ENCODE measurements at regions not wholly inside any gene's neighbourhood (a gene's known extent, or its start where the extent isn't known, plus 50 kb on each side); places are given as distances from the start of the nearest gene placed in this dataset.

DNA sequence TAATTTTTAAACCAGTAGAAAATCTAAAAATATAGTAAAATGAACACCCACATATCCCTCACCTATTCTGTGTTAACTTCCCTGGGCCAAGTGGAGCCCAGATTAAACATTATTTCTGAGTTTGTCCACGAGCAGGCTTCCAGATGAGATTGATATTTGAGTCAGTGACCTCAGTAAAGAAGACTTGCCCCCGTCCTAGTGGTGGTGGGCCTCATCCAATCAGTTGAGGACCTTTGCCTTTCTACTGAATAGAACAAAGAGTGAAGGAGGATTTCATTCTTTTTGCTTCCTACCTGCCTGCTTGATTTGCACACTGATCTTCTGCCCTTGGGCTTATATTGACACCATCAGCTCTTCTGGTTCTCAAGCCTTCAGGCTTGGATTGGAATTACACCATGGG lies 174.7 kb upstream of the PLEKHG7 start:
- no peaks in the 10 kb centered on the region for H3K9me3 ChIP-seq (ENCODE audit: control insufficient read depth, insufficient read depth, low read length)
- peaks cover 18% of the 10 kb centered on the region for H3K4me1 ChIP-seq (ENCODE audit: control insufficient read depth, insufficient read depth, low read length)
- TF ChIP-seq, protein P1, sequence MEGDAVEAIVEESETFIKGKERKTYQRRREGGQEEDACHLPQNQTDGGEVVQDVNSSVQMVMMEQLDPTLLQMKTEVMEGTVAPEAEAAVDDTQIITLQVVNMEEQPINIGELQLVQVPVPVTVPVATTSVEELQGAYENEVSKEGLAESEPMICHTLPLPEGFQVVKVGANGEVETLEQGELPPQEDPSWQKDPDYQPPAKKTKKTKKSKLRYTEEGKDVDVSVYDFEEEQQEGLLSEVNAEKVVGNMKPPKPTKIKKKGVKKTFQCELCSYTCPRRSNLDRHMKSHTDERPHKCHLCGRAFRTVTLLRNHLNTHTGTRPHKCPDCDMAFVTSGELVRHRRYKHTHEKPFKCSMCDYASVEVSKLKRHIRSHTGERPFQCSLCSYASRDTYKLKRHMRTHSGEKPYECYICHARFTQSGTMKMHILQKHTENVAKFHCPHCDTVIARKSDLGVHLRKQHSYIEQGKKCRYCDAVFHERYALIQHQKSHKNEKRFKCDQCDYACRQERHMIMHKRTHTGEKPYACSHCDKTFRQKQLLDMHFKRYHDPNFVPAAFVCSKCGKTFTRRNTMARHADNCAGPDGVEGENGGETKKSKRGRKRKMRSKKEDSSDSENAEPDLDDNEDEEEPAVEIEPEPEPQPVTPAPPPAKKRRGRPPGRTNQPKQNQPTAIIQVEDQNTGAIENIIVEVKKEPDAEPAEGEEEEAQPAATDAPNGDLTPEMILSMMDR (IDR thresholded peaks at IDR 0.05): no peak
- Mint-ChIP-seq H3K27ac (peak overlapping the region in 1 of 2 donors; percentile 27), H3K9me3 (peaks cover 4% of the 10 kb centered on the region in 2 donors), H3K4me1 (peaks cover 45 to 50% of the 10 kb centered on the region in 2 donors), H3K27me3 (ENCODE audit: low read depth in 2 of 2) (no peaks in the 10 kb centered on the region), H3K4me3 (no peak overlapping the region), H3K36me3 (no peaks in the 10 kb centered on the region)
- no peak overlapping the region for H3K4me3 ChIP-seq (ENCODE audit: low read length)
- no peaks in the 10 kb centered on the region for H3K27me3 ChIP-seq (ENCODE audit: control insufficient read depth, insufficient read depth, low read length)
- ATAC-seq: no peak
- no peak for DNase-seq
- H3K27ac ChIP-seq (ENCODE audit: low read length): no peak overlapping the region
- no peaks in the 10 kb centered on the region for H3K36me3 ChIP-seq (ENCODE audit: control insufficient read depth, insufficient read depth, low read length)
- intact Hi-C loops (cut with micrococcal nuclease): no loop called here
- 94% methylated on average over 2 of the region's 2 CpGs for WGBS (ENCODE audit: insufficient coverage)

DNA sequence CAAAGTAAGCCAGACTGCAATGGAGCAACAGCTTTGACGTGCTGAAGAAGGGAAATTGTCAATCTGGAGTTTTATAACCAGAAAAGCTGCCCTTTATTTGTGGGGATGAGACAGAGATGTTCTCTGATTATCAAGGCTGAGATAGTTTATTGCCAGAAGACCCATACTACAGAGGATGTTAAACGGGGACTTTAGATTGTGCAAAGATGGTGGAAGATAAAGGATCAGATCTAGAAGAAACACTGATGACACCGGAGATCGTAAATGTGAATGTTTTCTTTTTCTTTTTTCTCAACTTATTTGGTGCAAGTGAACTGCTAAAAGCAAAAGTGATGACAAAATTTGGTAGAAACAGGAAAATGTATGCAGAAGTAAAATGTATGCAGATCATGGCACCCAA lies 178.3 kb upstream of the PLEKHG7 start:
- peaks cover 4 to 6% of the 10 kb centered on the region in 2 donors for H3K9me3 Mint-ChIP-seq
- Histone ChIP-seq H3K27me3 (ENCODE audit: control insufficient read depth, insufficient read depth, low read length) (no peaks in the 10 kb centered on the region), H3K9me3 (ENCODE audit: control insufficient read depth, insufficient read depth, low read length) (no peaks in the 10 kb centered on the region), H3K4me3 (ENCODE audit: low read length) (no peak overlapping the region), H3K36me3 (ENCODE audit: control insufficient read depth, insufficient read depth, low read length) (no peaks in the 10 kb centered on the region), H3K4me1 (ENCODE audit: control insufficient read depth, insufficient read depth, low read length) (peaks cover 15% of the 10 kb centered on the region), H3K27ac (ENCODE audit: low read length) (peak overlapping the region; percentile 78)
- ATAC-seq (peak; percentile 72 to 88 (median 81)), DNase-seq (peak in 1 of 2 donors; percentile 11)
- no peaks in the 10 kb centered on the region for H3K36me3 Mint-ChIP-seq
- H3K4me1 Mint-ChIP-seq: peaks cover 34 to 41% of the 10 kb centered on the region in 2 donors
- peak overlapping the region; percentile 88 to 91 for H3K27ac Mint-ChIP-seq
- H3K4me3 Mint-ChIP-seq: peak overlapping the region; percentile 35
- TF ChIP-seq, protein P1 (IDR thresholded peaks at IDR 0.05): no peak
- 37% methylated on average over 4 of the region's 4 CpGs for WGBS (ENCODE audit: insufficient coverage)
- no peaks in the 10 kb centered on the region for H3K27me3 Mint-ChIP-seq (ENCODE audit: low read depth in 2 of 2)
- intact Hi-C loops (cut with micrococcal nuclease): no loop called here

DNA sequence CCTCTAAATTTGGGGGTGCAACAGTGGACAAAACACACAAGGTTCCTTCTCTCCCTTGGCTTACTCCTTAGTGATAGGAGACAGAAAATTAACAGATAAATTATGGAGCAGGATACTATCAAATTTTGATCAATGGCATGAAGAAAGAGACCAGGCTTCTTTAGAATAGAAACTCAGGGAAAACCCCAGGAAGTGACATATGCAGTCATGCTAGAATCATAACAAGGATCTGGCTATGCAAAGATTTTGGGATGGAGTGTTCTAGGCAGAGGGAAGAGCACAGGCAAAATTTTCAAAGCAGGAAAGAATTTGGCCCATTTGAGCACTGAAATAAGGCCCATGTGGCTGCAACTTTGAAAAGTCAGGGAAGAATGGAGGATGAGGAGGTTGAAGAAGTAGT lies 182.3 kb upstream of the PLEKHG7 start:
- H3K4me3 Mint-ChIP-seq: no peak overlapping the region
- TF ChIP-seq, protein P1 (IDR thresholded peaks at IDR 0.05): no peak
- peaks cover 27 to 28% of the 10 kb centered on the region in 2 donors for H3K4me1 Mint-ChIP-seq
- DNase-seq (no peak), ATAC-seq (no peak)
- intact Hi-C loops (cut with micrococcal nuclease): no loop called here
- Histone ChIP-seq H3K27me3 (ENCODE audit: control insufficient read depth, insufficient read depth, low read length) (no peaks in the 10 kb centered on the region), H3K9me3 (ENCODE audit: control insufficient read depth, insufficient read depth, low read length) (no peaks in the 10 kb centered on the region), H3K4me1 (ENCODE audit: control insufficient read depth, insufficient read depth, low read length) (peaks cover 15% of the 10 kb centered on the region), H3K4me3 (ENCODE audit: low read length) (no peak overlapping the region), H3K27ac (ENCODE audit: low read length) (no peak overlapping the region), H3K36me3 (ENCODE audit: control insufficient read depth, insufficient read depth, low read length) (no peaks in the 10 kb centered on the region)
- no peaks in the 10 kb centered on the region for H3K36me3 Mint-ChIP-seq
- no peak overlapping the region for H3K27ac Mint-ChIP-seq
- peaks cover 4 to 6% of the 10 kb centered on the region in 2 donors for H3K9me3 Mint-ChIP-seq
- H3K27me3 Mint-ChIP-seq (ENCODE audit: low read depth in 2 of 2): no peaks in the 10 kb centered on the region

DNA sequence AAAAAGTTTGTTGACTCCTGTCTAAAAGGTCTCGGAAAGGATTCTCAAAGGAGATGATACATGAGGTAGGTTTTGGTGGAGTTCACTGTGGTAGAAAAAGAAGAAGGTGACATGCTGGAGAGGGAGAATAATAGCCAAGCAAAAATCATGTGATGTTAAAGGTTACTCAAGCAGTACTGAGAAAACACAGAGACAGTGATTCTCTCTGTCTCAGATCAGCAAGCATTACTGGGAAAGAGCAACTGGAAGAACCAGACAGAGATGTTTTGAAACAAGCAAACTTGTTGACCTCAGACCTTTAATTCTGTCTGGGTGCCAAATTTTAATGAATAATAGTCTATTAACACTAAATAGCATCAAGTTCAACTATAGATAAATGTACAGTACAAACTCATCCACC lies 183.5 kb upstream of the PLEKHG7 start:
- DNase-seq (no peak), ATAC-seq (no peak)
- no peaks in the 10 kb centered on the region for H3K36me3 Mint-ChIP-seq
- no peaks in the 10 kb centered on the region for H3K27me3 ChIP-seq (ENCODE audit: control insufficient read depth, insufficient read depth, low read length)
- TF ChIP-seq, protein P1 (IDR thresholded peaks at IDR 0.05): no peak
- no peak overlapping the region for H3K4me3 ChIP-seq (ENCODE audit: low read length)
- H3K27ac ChIP-seq (ENCODE audit: low read length): no peak overlapping the region
- WGBS (ENCODE audit: insufficient coverage): 100% methylated on average over 1 of the region's 1 CpG
- intact Hi-C loops (cut with micrococcal nuclease): loop anchor here (5.0 kb wide), 1 partner anchor 33 kb away; no protein-coding TSS in a partner anchor
- peaks cover 7% of the 10 kb centered on the region for H3K4me1 ChIP-seq (ENCODE audit: control insufficient read depth, insufficient read depth, low read length)
- H3K27ac Mint-ChIP-seq: no peak overlapping the region
- H3K4me1 Mint-ChIP-seq: peaks cover 15 to 16% of the 10 kb centered on the region in 2 donors
- H3K9me3 Mint-ChIP-seq: peaks cover 0 to 2% of the 10 kb centered on the region in 2 donors
- no peaks in the 10 kb centered on the region for H3K27me3 Mint-ChIP-seq (ENCODE audit: low read depth in 2 of 2)
- no peak overlapping the region for H3K4me3 Mint-ChIP-seq
- no peaks in the 10 kb centered on the region for H3K9me3 ChIP-seq (ENCODE audit: control insufficient read depth, insufficient read depth, low read length)
- no peaks in the 10 kb centered on the region for H3K36me3 ChIP-seq (ENCODE audit: control insufficient read depth, insufficient read depth, low read length)

Data from natural killer cell (primary cell).